Activated CD4-positive, alpha-beta T cell treated with anti-CD3 and anti-CD28 coated beads, Interleukin-2, amount 50 U/mL, for 48 hours (primary cell): ENCODE measurements at regions not wholly inside any gene's neighbourhood (a gene's known extent, or its start where the extent isn't known, plus 50 kb on each side); places are given as distances from the start of the nearest gene placed in this dataset.

Experiments
- DNase-seq, 2 experiments: peaks; one replicate each; pipeline ENCODE4 v3.0.0-alpha.2; 2020

DNA sequence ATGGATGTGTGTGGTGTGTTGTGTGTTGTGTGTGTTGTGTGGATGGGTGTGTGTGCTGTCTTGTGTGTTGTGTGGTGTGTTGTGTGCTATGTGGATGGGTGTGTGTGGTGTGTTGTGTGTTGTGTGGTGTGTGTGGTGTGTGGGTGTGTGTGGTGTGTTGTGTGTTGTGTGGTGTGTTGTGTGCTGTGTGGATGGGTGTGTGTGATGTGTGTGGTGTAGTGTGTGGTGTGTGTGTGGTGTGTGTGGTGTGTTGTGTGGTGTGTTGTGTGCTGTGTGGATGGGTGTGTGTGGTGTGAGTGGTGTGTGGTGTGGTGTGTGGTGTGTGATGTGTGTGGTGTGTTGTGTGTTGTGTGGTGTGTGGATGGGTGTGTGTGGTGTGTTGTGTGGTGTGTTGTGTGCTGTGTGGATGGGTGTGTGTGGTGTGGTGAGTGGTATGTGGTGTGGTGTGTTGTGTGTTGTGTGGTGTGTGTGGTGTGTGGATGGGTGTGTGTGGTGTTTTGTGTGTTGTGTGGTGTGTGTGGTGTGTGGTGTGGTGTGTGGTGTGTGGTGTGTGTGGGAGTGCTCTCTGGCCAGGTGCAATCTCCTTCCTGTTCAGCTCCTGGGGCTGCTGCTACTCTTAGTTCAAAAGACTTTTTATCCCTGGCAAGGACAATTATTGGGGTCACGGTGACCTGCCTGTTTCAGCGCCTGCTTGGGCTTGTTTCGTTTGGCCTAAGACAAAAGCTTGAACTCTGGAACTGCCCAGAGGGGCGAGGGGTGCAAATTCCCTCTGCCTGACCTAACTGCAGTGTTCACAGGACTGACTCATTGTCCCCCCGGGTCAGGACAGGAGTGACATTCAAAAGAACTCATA, 101.1 kb downstream of the UBIAD1 start:
- DNase-seq, result no peak

DNA sequence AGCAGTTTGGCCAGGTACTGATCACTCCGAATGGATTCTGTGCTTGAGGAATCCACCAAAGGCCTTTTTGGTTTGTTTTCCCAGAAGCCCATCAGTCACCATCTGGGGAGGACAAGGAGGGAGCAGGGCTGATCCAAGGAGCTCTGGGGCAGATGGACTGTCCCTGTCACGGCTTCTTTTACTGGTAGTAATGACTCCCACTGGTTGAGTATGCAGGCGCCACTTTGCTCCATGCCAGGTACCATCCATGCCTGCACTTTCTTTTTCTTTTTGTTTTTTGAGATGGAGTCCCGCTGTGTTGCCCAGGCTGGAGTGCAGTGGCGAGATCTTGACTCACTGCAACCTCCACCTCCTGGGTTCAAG, 101.7 kb downstream of the UBIAD1 start:
- no peak for DNase-seq

DNA sequence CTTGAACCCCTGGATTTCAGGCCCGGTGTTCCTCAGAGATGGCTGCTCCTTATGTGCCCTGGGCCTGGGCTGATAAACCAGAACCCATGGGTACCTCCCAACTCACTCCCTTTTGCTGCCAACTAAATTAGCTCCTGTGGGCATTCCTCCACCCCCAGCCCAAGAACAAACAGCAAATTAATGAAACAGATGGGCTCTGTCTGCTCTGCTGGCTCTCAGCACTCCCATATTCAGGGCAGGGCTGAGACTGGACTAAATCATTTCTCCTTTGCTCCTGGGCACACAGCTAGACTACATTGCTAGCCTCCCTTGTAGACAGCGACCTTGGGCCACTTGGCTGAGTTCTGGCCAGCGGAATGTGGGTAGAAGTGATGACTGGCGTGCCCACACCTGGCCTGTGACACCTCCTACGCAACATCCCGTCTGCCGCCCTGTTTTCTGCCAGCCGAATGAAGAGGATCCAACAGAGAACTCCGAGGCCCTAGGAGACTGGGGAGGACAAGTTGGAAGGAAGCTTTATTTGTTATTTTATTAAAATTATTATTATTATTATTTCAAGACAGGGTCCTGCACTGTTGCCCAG, 101.9 kb upstream of the DISP3 start:
- no peak for DNase-seq

DNA sequence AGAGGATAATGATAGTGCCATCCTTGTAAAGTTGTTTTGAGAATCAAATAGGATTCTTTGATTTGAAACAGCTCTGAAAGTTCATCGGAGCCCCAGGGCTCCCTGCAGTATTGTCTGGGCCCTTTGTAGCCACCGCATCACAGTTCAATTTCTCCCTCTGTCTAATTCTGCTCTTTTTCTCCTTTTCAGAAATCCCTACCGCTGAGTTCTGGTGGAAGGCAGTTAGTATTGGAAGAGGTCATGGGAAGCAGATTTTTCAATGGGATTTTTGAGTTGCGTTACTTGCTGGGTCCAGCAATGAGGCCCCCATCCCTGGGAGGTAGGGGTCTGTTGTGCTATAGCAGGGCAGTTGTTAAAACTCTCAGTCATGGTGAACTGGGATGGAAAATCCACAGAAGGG, 101.0 kb upstream of the DISP3 start:
- no peak for DNase-seq

DNA sequence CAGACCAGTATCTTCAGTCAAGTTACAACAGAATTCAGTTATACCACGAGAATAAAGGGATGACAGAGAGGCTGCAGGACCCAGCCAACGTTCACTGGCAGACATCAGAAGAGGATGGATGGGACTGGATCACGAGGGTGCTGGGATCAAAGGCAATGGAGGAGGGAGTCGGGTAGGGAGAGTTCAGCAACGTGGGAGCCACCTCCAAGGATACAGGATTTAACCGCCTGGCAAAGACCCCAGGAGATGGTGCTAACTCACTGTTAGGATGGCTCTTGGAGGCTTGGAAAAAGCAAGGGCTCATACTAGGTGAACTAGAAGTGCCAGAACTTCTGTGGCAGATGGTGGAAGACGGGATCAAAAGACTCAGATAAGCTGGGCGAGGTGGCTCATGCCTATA, 99.1 kb upstream of the DISP3 start:
- DNase-seq, result no peak

DNA sequence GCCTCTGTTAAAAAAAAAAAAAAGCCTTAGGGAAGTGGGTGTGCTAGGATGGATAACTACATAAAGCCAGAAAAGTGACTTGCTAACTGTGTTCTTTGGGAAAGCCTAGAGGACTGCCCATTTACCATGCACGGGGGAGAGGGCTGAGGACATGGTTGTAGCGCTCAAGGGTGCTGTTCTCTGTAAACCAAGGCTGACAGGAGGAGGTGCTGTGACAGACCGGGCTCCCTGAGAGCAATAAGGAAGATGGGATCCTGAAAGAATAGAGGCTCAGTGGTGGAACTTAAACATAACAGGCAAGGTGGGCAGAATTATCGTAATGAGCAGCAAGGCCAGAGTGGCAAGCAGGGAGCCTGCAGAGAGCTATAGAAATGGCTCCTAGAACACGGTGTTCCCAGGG, 98.5 kb upstream of the DISP3 start:
- DNase-seq, result no peak

DNA sequence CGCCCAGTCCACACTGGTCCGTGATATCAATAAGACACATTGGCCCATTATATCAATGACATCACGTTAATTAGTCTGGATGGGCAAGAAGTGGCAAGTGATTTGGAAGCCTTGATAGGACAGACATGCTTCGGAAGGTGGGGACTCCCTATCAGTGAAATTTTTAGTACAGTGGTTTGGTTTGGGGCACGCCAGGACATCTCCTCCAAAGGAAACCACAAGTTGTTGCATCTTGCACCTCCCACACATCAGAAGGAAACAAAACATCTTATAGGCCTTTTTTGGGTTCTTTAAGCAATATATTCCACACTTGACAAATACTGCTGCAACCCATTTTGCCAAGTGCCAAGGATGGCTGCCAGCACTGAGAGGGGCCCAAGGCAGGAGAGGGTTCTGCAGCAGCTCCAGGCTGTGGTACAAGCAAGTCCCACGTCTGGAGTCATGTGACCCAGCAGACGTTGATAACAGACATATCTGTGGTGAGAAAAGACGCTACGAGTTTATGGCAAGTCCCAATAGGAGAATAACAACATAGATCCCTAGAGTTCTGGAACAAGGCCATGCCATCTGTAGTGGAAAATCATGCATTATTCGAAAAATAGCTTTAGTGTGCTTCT, 95.3 kb upstream of the DISP3 start:
- peak in 1 of 2 experiments; percentile 8 for DNase-seq

DNA sequence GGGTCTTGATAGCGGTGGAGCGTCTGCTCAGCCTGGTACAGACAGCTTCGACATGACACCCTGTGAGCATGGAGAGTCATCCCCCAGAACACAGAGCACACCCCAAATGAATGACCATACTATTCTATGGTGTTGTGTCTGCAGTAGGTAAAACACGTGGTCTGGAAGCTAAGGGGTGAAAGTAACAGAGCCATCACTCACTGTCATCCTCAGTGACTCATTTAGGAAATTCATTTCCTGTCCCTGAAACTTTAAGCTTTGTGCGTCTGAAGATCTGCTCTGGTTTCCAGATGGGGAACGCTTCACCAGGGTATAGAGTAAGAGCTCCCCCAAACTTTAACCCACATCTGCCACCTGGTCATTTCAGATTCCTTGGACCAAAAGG, 94.8 kb upstream of the DISP3 start:
- DNase-seq, result no peak

DNA sequence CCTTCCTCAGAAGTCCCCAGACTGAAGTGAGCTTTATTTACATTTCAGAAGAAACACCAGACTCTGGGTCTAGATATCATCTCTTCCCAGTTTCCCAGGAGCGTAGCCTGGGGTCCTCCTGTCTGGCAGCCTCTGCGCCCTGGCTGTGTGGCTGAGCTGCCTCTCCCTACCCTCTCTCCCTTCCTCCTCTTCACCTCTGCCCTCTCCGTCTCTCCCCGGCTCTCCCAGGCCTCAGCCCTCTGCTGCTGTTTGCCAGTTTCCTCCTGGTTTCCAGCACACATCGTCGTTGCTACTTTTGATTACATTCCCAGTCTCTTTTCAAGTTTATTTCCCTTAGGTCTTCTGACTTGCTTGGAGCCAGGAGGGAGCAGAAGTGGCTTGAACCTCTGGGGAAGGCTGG, 91.1 kb upstream of the DISP3 start:
- DNase-seq, result no peak

DNA sequence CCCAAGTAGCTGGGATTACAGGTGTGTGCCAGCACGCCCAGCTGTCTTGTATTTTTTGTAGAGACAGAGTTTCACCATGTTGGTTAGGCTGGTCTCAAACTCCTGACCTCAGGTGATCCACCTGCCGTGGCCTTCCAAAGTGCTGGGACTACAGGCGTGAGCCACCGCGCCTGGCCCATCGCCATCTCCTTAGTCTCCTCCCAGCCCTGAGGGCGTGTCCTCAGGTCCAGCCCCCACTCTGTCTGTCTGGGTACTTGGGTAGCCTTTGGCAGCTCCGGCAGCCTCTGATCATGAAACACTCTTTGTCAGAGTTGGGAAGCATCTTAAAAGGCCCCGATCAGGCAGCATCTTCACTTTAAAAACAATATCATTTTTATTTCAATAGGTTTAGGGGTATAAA, 90.3 kb upstream of the DISP3 start:
- DNase-seq, result no peak

DNA sequence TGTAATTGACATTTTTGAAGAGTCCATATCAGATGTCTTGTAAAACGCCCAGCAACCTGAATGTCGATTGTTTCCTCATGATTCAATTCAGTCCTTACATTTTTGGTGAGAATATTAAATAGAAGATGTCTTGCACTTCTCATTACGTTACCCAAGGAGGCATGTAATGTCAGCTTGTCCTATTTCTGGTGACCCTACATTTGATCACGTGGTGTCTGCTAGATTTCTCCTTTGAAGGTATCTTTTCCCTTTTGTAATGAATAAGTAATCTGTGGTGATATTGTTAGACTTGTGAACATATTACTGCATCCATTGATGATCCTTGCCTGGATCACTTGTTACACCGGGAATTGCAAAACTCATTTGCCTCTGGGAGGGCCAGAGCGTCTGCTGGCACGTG, 87.6 kb upstream of the DISP3 start:
- DNase-seq, result no peak

DNA sequence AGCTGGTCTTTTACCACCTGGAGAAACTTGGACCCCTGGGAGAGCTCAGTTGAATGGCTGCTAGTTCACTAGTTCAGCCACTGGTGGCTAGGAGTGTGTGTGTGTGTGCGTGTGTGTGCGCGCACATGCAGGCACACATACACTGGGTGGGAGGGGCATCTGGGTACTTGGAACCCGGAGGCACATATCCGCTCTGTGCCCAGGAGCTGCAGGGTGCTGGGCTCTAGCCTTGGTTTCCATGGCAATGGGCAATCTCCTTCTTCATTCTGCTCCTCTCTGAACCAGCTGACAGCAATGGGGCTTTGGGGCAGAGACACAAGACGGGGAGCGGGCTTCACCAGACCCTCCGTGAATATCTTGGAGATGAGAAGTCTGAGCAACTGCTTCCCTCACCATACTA, 87.1 kb upstream of the DISP3 start:
- DNase-seq, result no peak

DNA sequence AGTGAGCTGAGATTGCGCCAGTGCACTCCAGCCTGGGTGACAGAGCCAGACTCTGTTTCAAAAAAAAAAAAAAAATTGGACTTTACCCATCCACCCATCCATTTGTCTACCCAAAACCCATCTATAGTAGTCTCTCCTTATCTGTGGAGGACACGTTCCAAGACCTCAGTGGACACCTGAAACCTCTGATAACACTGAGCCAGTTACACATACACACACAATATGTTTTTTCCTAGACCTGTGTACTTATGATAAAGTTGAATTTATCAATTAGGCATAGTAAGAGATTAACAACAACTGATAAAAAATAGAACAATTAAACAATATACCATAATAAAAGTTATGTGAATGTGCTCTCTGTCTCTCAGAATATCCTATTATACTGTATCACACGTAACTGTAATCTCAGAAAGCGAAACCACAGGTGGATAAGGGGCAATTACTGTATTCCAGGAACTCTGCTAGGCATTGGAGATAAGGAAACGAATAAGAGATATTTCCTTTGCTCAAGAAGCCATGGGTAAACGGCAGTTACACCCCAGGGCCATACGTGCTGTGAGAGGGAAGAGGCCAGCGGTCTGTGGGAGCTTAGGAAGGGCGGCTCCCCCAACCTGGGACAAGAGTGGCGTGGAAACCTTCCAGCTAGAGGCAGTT, 84.2 kb upstream of the DISP3 start:
- DNase-seq, result no peak

DNA sequence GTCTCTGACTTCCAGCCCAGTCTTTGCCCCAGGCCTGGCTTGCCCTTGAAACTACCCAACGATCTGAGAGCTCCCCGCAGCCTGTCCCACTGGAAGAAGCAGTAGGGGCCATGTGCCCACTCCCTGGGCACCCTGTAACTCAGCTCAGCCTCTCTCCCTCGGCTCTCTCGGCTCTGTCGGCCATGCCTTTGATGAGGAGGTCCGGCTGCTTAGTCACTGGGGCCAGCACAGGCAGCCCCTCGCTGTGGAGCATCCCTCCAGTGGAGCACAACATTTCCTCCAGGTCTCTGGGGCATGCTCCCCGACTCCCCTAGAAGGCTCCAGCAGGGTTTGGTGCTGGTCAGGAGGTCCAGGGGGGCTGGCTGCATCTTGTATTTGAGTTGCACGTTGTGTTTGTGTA, 83.3 kb upstream of the DISP3 start:
- DNase-seq, result no peak

DNA sequence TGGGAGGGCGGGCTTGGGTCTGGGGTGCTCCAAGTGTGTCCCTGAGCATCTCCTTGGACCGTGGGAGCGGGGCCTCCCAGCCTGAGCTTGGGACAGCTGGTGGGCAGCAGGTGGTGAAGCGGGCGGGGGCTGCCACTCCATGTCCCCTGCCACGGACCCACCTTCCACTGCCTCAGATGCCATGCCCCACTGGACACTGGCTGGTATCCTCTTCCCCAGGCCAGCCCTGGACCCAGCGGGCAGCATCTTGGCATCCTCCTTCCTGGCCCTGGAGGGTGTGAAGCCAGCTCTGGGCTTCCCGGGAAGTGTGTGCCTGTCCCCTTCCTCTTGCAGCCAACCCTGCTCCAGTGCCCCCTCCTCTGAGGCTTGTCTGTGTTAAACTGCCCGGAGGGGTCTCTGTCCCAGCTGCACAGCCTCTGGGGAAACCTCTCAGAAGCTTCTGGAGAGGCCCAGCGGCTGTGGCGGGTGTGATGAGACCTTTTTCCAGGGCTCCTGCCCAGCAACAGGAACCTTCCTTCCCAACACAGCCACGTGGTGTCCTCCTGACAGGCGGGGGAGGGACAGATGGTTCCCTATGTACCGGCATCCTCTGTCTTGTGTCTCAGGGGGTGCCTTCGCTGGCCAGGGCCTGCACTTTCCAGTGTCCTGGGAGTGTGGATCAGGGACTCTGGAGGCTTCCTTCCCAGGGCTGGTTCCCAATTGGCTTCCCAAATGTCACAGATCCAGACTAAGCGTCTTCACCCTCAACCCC, 81.6 kb upstream of the DISP3 start:
- no peak for DNase-seq

DNA sequence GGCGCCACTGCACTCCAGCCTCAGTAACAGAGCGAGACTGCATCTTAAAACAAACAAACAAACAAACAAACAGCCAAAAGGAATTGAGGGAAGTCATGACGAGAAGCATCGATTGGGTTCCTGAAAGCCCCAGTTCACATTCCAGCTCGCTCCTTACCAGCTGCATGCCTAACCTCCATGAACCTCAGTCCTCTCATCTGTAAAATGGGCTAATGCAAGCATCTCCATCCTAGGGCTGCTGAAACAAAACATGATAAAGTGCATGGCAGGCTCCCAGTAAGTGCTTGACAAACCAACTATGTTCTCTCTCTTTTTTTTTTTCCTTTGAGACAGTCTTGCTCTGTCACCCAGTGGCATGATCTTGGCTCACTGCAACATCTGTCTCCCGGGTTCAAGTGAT, 79.7 kb upstream of the DISP3 start:
- DNase-seq, result no peak

DNA sequence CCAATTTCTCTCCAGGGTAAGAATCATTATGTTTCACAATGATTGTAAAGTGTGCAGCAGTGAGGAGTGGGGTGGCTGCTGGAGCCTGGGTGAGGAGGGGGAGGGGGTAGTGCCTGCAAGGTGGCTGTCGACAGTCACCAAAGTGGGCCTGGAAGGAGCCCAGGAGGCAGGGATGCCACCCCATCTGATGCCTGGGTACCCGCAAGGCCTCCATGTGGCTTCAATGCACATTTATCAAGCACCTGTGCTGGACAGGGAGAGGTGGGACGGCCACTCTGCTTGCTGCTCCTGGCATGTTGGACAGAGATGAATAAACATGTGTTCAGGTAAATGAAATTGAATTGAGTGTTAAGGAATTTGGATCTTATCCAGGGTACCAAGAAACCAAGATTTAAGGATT, 78.8 kb upstream of the DISP3 start:
- no peak for DNase-seq

DNA sequence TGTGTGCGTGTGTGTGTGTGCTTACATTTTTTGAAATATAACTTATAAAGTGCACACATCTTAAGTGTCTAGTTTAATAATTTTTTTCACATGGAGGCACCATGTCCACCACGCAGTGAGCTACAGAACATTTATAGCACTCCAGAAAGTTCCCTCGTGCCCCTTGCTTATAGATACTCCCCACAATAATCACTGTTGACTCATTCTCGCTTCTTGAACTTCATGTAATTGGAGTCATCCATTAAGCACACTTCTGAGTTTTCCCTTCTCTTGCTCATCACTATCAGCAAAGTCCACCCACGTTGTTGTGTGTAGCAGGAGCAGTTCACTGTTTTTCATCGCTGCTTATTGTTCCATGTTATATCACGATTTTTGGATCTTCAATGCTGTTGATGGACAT, 78.4 kb upstream of the DISP3 start:
- DNase-seq, result no peak

DNA sequence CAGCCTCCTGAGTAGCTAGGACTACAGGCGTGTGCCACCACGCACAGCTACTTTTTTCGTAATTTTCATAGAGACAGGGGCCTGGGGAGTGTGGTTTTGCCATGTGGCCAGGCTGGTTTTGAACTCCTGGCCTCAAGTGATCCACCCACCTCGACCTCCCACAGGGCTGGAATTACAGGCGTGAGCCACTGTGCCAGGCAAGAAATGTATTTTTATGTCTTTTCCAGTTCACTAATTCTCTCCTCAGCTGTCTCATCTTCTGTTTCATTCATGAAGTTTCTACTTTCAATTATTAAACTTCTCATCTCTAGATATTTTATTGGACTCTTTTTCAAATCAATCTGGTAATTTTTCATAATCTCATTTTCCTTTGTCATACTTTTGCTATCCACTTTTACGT, 72.1 kb upstream of the DISP3 start:
- peak in 1 of 2 experiments; percentile 8 for DNase-seq

DNA sequence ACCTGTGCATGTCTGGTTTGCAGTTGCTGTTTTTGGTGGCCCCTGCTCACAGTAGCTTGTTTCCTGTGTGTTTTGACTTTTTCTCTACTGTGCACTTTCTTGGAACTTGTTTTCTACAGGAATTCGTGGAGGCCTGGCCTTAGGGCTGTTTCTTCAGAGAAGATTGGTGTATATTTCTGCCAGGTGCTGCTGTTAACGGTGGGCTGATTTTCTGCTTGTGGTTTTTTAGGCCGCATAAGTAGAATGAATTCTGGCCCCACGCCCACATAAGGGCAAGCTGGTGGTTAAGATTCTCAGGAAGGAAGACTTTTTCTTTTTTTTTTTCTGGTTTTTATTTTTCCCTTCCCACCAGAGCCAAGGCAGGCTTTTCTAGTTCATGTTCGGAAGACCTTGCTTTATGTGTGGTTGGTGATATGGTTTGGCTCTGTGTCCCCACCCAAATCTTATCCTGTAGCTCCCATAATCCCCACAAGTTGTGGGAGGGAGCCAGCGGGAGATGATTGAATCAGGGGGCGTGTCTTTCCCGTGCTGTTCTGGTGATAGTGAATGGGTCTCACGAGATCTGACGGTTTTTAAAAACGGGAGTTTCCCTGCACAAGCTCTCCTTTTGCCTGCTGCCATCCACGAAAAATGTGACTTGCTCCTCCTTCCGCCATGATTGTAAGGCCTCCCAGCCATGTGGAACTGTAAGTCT, 71.5 kb upstream of the DISP3 start:
- peak in 1 of 2 experiments; percentile 37 for DNase-seq

DNA sequence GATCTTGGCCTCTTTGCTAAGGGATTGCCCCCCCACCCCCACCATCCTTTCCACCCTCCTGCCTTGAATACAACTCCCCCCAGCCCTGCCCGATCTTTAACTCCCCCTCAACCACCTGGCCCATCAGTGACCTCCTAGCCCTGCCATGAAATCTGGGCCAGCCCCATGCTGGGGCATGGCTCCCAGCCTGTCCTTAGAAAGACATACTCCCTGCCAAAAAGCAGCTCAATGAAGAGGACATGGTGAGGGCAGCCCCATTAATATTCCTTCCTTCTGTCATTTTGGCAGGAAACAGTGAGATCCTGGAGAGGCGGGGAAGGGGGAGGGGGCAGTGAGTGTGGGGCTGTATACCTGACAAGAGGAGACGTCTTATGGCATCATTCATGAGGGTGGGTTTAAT, 66.8 kb upstream of the DISP3 start:
- no peak for DNase-seq

DNA sequence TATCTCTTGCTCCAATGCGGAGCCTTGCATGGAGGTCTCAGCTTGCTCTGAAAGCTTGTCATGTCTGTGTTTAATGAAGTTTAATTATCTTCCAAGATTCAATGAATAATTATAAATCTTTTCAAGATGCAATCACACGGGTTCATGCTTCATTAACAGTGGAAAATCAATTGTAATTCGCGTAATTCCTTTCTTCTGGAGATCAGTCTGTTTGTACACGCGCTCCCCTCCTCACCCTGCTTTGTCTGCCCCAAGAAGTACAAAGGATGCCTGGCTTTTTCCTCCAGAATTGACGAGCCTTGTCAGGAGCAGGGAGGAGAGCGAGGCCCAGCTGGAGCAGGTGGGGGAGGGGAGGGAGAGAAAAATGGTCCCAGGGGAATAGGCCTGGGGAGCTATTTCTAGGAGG, 65.0 kb upstream of the DISP3 start:
- DNase-seq, result no peak
